WTC11 (cell line): ENCODE measurements at regions not wholly inside any gene's neighbourhood (a gene's known extent, or its start where the extent isn't known, plus 50 kb on each side); places are given as distances from the start of the nearest gene placed in this dataset.

ENCODE experiments used
- ATAC-seq: fragments of 200-7000 bp; cut with Tn5 transposase; 2 replicates; pipeline ENCODE4 v1.10.0; 2021; ENCODE audit warnings: mild to moderate bottlenecking, moderate library complexity
- CTCF ChIA-PET: fragments of 300-600 bp; sonication (Branson Sonifier 250); formaldehyde crosslinking; loops from one replicate; lab custom pipeline; 2021; ENCODE audit warnings: antibody characterized with exemption; lab: Charles Lee
- POLR2A ChIA-PET: fragments of 350-600 bp; sonication (Branson Sonifier 250); formaldehyde crosslinking; loops from one replicate; lab custom pipeline; 2021; ENCODE audit warnings: antibody characterized with exemption; lab: Charles Lee
- DNase-seq: peaks from one replicate; pipeline ENCODE4 v3.0.0; 2021; ENCODE audit warnings: low spot score
- H3K27ac Mint-ChIP-seq: 2 replicates; pipeline ENCODE4 v1.8.0; 2021; ENCODE audit warnings: mixed read lengths
- H3K27me3 Mint-ChIP-seq: 2 replicates; pipeline ENCODE4 v1.8.0; 2021; ENCODE audit warnings: low read depth, mild to moderate bottlenecking, moderate library complexity, mixed read lengths
- H3K36me3 Mint-ChIP-seq: 2 replicates; pipeline ENCODE4 v1.8.0; 2021; ENCODE audit warnings: mixed read lengths
- H3K4me1 Mint-ChIP-seq: 2 replicates; pipeline ENCODE4 v1.8.0; 2022; ENCODE audit warnings: mixed read lengths
- H3K4me3 Mint-ChIP-seq: 2 replicates; pipeline ENCODE4 v1.8.0; 2021; ENCODE audit warnings: mild to moderate bottlenecking, moderate library complexity, mixed read lengths
- H3K9me3 Mint-ChIP-seq: 2 replicates; pipeline ENCODE4 v1.8.0; 2021; ENCODE audit warnings: mixed read lengths
- FOXJ3 ChIP-seq: sonication (generic); formaldehyde crosslinking; IDR thresholded peaks from 2 replicates; pipeline ENCODE4 v1.9.0; 2021; ENCODE audit warnings: missing genetic modification reagents, mild to moderate bottlenecking, borderline replicate concordance
- HMGXB4 ChIP-seq: sonication (generic); formaldehyde crosslinking; IDR thresholded peaks from 2 replicates; pipeline ENCODE4 v1.8.1; 2023; ENCODE audit warnings: mild to moderate bottlenecking, moderate library complexity, missing genetic modification reagents
- NFATC4 ChIP-seq: fragments of 250-450 bp; sonication (Bioruptor Pico); IDR thresholded peaks from 2 replicates; pipeline ENCODE4 v1.9.0; 2021; ENCODE audit warnings: mild to moderate bottlenecking
- NFE2L1 ChIP-seq: sonication (generic); formaldehyde crosslinking; IDR thresholded peaks from 2 replicates; pipeline ENCODE4 v1.8.1; 2023; ENCODE audit warnings: missing genetic modification reagents
- NFYB ChIP-seq: sonication (generic); formaldehyde crosslinking; conservative IDR thresholded peaks from 2 replicates; pipeline ENCODE4 v1.8.0; 2022; ENCODE audit warnings: low read depth, missing genetic modification reagents
- NR1H2 ChIP-seq: sonication (generic); formaldehyde crosslinking; IDR thresholded peaks from 2 replicates; pipeline ENCODE4 v1.9.0; 2021; ENCODE audit warnings: mild to moderate bottlenecking, moderate library complexity, missing genetic modification reagents
- RELA ChIP-seq: sonication (generic); formaldehyde crosslinking; IDR thresholded peaks from 2 replicates; pipeline ENCODE4 v1.8.1; 2022; ENCODE audit warnings: missing genetic modification reagents, mild to moderate bottlenecking, borderline replicate concordance
- RORB ChIP-seq: fragments of 250-450 bp; sonication (Bioruptor Pico); IDR thresholded peaks from 2 replicates; pipeline ENCODE4 v1.9.0; 2021; ENCODE audit warnings: mild to moderate bottlenecking
- SMAD3 ChIP-seq: sonication (generic); formaldehyde crosslinking; IDR thresholded peaks from 2 replicates; pipeline ENCODE4 v1.8.0; 2022; ENCODE audit warnings: missing genetic modification reagents, mild to moderate bottlenecking, borderline replicate concordance
- SOX15 ChIP-seq: fragments of 250-450 bp; sonication (Bioruptor Pico); IDR thresholded peaks from 2 replicates; pipeline ENCODE4 v1.9.0; 2021; ENCODE audit warnings: mild to moderate bottlenecking
- TCF7 ChIP-seq: sonication (generic); formaldehyde crosslinking; IDR thresholded peaks from 2 replicates; pipeline ENCODE4 v1.8.0; 2022; ENCODE audit warnings: mild to moderate bottlenecking, low read depth, missing genetic modification reagents, moderate library complexity
- TEAD1 ChIP-seq: sonication (generic); formaldehyde crosslinking; IDR thresholded peaks from 2 replicates; pipeline ENCODE4 v1.8.0; 2022; ENCODE audit warnings: mild to moderate bottlenecking, missing genetic modification reagents
- ZNF121 ChIP-seq: sonication (generic); formaldehyde crosslinking; IDR thresholded peaks from 2 replicates; pipeline ENCODE4 v1.8.0; 2023; ENCODE audit warnings: missing genetic modification reagents
- ZNF219 ChIP-seq: sonication (generic); formaldehyde crosslinking; IDR thresholded peaks from 2 replicates; pipeline ENCODE4 v1.8.0; 2023; ENCODE audit warnings: missing genetic modification reagents, mild to moderate bottlenecking, borderline replicate concordance
- ZNF317 ChIP-seq: sonication (generic); formaldehyde crosslinking; IDR thresholded peaks from 2 replicates; pipeline ENCODE4 v1.8.1; 2023; ENCODE audit warnings: low read depth, mild to moderate bottlenecking, moderate library complexity, missing genetic modification reagents, borderline replicate concordance
- ZNF512 ChIP-seq: sonication (generic); formaldehyde crosslinking; IDR thresholded peaks from 2 replicates; pipeline ENCODE4 v1.8.1; 2022; ENCODE audit warnings: missing genetic modification reagents, borderline replicate concordance
- ZNF532 ChIP-seq: fragments of 250-450 bp; sonication (Bioruptor Pico); IDR thresholded peaks from 2 replicates; pipeline ENCODE4 v1.9.0; 2021; ENCODE audit warnings: mild to moderate bottlenecking, borderline replicate concordance
- ZSCAN18 ChIP-seq: fragments of 250-450 bp; sonication (Bioruptor Pico); IDR thresholded peaks from 2 replicates; pipeline ENCODE4 v2.1.2; 2022; ENCODE audit warnings: mild to moderate bottlenecking, moderate library complexity
- TF ChIP-seq, protein P1 (sequence below): sonication (generic); formaldehyde crosslinking; IDR thresholded peaks from 2 replicates; pipeline ENCODE4 v1.8.1; 2023; ENCODE audit warnings: mild to moderate bottlenecking, missing genetic modification reagents, moderate library complexity
- TF ChIP-seq, protein P2 (sequence below): sonication (generic); formaldehyde crosslinking; IDR thresholded peaks from 2 replicates; pipeline ENCODE4 v1.8.0; 2022; ENCODE audit warnings: missing genetic modification reagents
- TF ChIP-seq, protein P3 (sequence below): fragments of 250-450 bp; sonication (Bioruptor Pico); IDR thresholded peaks from 2 replicates; pipeline ENCODE4 v1.9.0; 2021; ENCODE audit warnings: mild to moderate bottlenecking
- TF ChIP-seq, protein P4 (sequence below): fragments of 250-450 bp; sonication (Bioruptor Pico); IDR thresholded peaks from 2 replicates; pipeline ENCODE4 v1.9.0; 2021; ENCODE audit warnings: moderate library complexity, mild to moderate bottlenecking, inconsistent platforms, borderline replicate concordance

DNA sequence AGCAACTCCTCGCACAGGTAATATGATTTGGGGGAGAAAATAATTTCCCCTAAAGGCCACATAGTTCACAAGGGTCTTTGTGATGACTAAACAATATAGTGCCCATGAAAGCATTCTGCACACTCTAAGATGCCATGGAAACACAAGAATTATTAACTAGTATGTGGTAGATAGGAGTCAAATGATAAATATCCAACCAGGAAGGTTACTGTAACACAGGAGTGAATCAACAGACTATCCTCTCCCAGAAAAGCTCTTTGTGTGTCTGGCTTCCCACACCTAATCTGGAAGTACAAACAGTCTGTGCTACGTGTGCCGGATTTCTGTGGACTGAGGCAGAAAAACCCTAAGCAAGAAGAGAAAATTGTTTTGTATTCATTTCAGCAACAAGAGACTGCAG lies 70.0 kb downstream of the OTP start:
- Mint-ChIP-seq H3K4me3 (no peak overlapping the region), H3K9me3 (no peaks in the 10 kb centered on the region), H3K4me1 (no peaks in the 10 kb centered on the region), H3K27me3 (peaks cover 22% of the 10 kb centered on the region), H3K36me3 (no peaks in the 10 kb centered on the region), H3K27ac (no peak overlapping the region)
- no peak for DNase-seq
- POLR2A ChIA-PET = no interaction called here
- TF ChIP-seq HMGXB4 (no peak), SOX15 (CRISPR knock-in tag) (no peak), ZNF512 (CRISPR knock-in tag) (no peak), FOXJ3 (CRISPR knock-in tag) (no peak), NFATC4 (CRISPR knock-in tag) (no peak), ZNF317 (CRISPR knock-in tag) (no peak), ZNF532 (CRISPR knock-in tag) (no peak), ZNF121 (CRISPR knock-in tag) (no peak), TCF7 (CRISPR knock-in tag) (no peak), TEAD1 (CRISPR knock-in tag) (no peak), SMAD3 (CRISPR knock-in tag) (no peak), NFE2L1 (CRISPR knock-in tag) (no peak)
- TF ChIP-seq, protein P1, sequence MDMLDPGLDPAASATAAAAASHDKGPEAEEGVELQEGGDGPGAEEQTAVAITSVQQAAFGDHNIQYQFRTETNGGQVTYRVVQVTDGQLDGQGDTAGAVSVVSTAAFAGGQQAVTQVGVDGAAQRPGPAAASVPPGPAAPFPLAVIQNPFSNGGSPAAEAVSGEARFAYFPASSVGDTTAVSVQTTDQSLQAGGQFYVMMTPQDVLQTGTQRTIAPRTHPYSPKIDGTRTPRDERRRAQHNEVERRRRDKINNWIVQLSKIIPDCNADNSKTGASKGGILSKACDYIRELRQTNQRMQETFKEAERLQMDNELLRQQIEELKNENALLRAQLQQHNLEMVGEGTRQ = no peak
- ATAC-seq = no peak
- CTCF ChIA-PET = no interaction called here

DNA sequence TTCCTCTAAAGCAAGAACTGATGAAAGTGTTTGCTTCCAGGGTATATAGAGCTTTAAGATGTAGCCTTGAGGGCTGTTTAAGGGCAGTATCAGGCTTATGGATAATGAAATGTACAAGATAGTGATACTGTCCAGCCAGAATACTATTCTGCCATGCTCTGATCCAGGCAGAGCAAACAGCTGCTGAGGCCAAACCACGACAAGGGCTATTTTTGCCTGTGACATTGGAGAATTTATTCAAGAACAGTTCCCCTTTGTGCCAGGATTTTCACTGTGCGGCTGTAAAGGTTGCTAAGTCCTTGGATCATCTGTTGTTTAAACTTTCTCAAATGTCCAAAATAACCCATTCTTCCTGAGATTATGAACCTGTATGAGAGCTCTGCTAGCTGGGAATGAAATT lies 70.4 kb downstream of the OTP start:
- POLR2A ChIA-PET = interaction anchor here (0.7 kb wide), 1 partner anchor 417 kb away, joined by 3 read pairs; no protein-coding TSS in a partner anchor
- CTCF ChIA-PET = no interaction called here
- no peak for DNase-seq
- no peaks in the 10 kb centered on the region for H3K36me3 Mint-ChIP-seq
- no peak overlapping the region for H3K4me3 Mint-ChIP-seq
- H3K9me3 Mint-ChIP-seq = no peaks in the 10 kb centered on the region
- no peaks in the 10 kb centered on the region for H3K4me1 Mint-ChIP-seq
- H3K27me3 Mint-ChIP-seq = peaks cover 17% of the 10 kb centered on the region
- no peak overlapping the region for H3K27ac Mint-ChIP-seq
- no peak for ATAC-seq
- TF ChIP-seq ZSCAN18 (CRISPR knock-in tag) (no peak), NR1H2 (CRISPR knock-in tag) (no peak), RORB (CRISPR knock-in tag) (no peak), NFYB (CRISPR knock-in tag) (no peak), ZNF219 (no peak), RELA (CRISPR knock-in tag) (no peak)
- TF ChIP-seq, protein P2, sequence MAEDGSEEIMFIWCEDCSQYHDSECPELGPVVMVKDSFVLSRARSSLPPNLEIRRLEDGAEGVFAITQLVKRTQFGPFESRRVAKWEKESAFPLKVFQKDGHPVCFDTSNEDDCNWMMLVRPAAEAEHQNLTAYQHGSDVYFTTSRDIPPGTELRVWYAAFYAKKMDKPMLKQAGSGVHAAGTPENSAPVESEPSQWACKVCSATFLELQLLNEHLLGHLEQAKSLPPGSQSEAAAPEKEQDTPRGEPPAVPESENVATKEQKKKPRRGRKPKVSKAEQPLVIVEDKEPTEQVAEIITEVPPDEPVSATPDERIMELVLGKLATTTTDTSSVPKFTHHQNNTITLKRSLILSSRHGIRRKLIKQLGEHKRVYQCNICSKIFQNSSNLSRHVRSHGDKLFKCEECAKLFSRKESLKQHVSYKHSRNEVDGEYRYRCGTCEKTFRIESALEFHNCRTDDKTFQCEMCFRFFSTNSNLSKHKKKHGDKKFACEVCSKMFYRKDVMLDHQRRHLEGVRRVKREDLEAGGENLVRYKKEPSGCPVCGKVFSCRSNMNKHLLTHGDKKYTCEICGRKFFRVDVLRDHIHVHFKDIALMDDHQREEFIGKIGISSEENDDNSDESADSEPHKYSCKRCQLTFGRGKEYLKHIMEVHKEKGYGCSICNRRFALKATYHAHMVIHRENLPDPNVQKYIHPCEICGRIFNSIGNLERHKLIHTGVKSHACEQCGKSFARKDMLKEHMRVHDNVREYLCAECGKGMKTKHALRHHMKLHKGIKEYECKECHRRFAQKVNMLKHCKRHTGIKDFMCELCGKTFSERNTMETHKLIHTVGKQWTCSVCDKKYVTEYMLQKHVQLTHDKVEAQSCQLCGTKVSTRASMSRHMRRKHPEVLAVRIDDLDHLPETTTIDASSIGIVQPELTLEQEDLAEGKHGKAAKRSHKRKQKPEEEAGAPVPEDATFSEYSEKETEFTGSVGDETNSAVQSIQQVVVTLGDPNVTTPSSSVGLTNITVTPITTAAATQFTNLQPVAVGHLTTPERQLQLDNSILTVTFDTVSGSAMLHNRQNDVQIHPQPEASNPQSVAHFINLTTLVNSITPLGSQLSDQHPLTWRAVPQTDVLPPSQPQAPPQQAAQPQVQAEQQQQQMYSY (CRISPR knock-in tag) = no peak
- TF ChIP-seq, protein P3, sequence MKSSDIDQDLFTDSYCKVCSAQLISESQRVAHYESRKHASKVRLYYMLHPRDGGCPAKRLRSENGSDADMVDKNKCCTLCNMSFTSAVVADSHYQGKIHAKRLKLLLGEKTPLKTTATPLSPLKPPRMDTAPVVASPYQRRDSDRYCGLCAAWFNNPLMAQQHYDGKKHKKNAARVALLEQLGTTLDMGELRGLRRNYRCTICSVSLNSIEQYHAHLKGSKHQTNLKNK (CRISPR knock-in tag) = no peak
- TF ChIP-seq, protein P4, sequence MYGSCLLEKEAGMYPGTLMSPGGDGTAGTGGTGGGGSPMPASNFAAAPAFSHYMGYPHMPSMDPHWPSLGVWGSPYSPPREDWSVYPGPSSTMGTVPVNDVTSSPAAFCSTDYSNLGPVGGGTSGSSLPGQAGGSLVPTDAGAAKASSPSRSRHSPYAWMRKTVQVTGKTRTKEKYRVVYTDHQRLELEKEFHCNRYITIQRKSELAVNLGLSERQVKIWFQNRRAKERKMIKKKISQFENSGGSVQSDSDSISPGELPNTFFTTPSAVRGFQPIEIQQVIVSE (CRISPR knock-in tag) = no peak
